DND-41 (cell line): ENCODE measurements at regions not wholly inside any gene's neighbourhood (a gene's known extent, or its start where the extent isn't known, plus 50 kb on each side); places are given as distances from the start of the nearest gene placed in this dataset.

Experiments used
- ATAC-seq: fragments of 200-7000 bp; cut with Tn5 transposase; 3 replicates; pipeline ENCODE4 v1.9.1; 2021; ENCODE audit warnings: low read depth; ENCODE audit not compliant: insufficient read depth
- DNase-seq: peaks from one replicate; pipeline ENCODE4 v3.0.0-alpha.2; 2020
- H2AFZ ChIP-seq: 2 replicates; pipeline ENCODE4 v1.6.0; 2012; ENCODE audit warnings: low read depth, low read length
- H3K27ac ChIP-seq: 2 replicates; pipeline ENCODE4 v1.5.1; 2012; ENCODE audit warnings: low read length, inconsistent platforms
- H3K27me3 ChIP-seq: fragments of 200-600 bp; sonication (generic); 2 replicates; pipeline ENCODE4 v1.6.0; 2012; ENCODE audit warnings: low read length, mild to moderate bottlenecking, inconsistent platforms; ENCODE audit not compliant: insufficient read depth, poor library complexity
- H3K36me3 ChIP-seq: 2 replicates; pipeline ENCODE4 v1.5.1; 2012; ENCODE audit warnings: low read length, inconsistent platforms; ENCODE audit not compliant: insufficient read depth
- H3K4me1 ChIP-seq: 2 replicates; pipeline ENCODE4 v1.5.1; 2012; ENCODE audit warnings: mild to moderate bottlenecking, low read length; ENCODE audit not compliant: insufficient read depth
- H3K4me2 ChIP-seq: 2 replicates; pipeline ENCODE4 v1.6.0; 2012; ENCODE audit warnings: mild to moderate bottlenecking, moderate library complexity, low read length, inconsistent platforms; ENCODE audit not compliant: insufficient read depth
- H3K4me3 ChIP-seq, 2 experiments: fragments of 200-600 bp in 1 of 2; shearing (Covaris generic) in 1 of 2; 2 replicates each; pipeline ENCODE4 v1.5.1; 2012 to 2016; ENCODE audit warnings: inconsistent platforms in 2 of 2, low read length in 2 of 2, mild to moderate bottlenecking in 2 of 2, low read depth in 1 of 2, moderate library complexity in 1 of 2
- H3K79me2 ChIP-seq: 2 replicates; pipeline ENCODE4 v1.6.0; 2012; ENCODE audit warnings: low read length, inconsistent platforms; ENCODE audit not compliant: insufficient read depth
- H3K9ac ChIP-seq: 2 replicates; pipeline ENCODE4 v1.6.0; 2012; ENCODE audit warnings: low read depth, mild to moderate bottlenecking, inconsistent platforms, low read length, moderate library complexity
- H3K9me3 ChIP-seq: 2 replicates; pipeline ENCODE4 v1.5.1; 2012; ENCODE audit warnings: low read length, moderate library complexity, mild to moderate bottlenecking, inconsistent platforms; ENCODE audit not compliant: insufficient read depth, severe bottlenecking
- H4K20me1 ChIP-seq: 2 replicates; pipeline ENCODE4 v1.6.0; 2012; ENCODE audit warnings: low read length; ENCODE audit not compliant: insufficient read depth
- EZH2 ChIP-seq: IDR thresholded peaks from 3 replicates; pipeline ENCODE4 v1.6.1; 2012; ENCODE audit warnings: borderline replicate concordance, low read depth, mild to moderate bottlenecking, moderate library complexity, low read length, inconsistent platforms; ENCODE audit not compliant: severe bottlenecking
- TF ChIP-seq, protein P1 (sequence below): IDR thresholded peaks from 2 replicates; pipeline ENCODE4 v1.5.1; 2012; ENCODE audit warnings: borderline replicate concordance, low read length, moderate library complexity, mild to moderate bottlenecking; ENCODE audit not compliant: poor library complexity, severe bottlenecking; ENCODE audit errors: extremely low read depth

DNA sequence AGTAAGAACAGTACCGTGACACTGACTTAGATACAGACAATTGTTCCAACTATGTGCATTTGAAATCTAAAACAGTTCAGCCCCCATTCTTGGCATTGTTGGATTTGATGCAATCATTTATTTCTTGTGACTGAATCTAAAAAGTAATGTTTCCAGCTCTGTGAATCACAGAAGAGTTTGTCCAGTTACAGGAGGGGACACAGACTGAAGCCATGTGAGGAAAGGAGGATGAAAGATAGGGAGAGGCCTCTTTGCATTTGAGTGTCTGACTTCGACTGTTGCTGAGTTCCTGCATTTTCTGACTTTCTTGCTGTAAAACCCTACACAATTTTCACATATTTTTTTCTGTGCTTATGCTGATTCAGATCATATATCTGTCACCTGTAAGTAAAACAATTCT, 179.3 kb upstream of the PCDH17 start:
- no peaks in the 10 kb centered on the region for H3K79me2 ChIP-seq
- no peak for DNase-seq
- no peak overlapping the region for H3K27ac ChIP-seq
- no peaks in the 10 kb centered on the region for H4K20me1 ChIP-seq
- H3K4me3 ChIP-seq: no peak overlapping the region
- TF ChIP-seq, protein P1, sequence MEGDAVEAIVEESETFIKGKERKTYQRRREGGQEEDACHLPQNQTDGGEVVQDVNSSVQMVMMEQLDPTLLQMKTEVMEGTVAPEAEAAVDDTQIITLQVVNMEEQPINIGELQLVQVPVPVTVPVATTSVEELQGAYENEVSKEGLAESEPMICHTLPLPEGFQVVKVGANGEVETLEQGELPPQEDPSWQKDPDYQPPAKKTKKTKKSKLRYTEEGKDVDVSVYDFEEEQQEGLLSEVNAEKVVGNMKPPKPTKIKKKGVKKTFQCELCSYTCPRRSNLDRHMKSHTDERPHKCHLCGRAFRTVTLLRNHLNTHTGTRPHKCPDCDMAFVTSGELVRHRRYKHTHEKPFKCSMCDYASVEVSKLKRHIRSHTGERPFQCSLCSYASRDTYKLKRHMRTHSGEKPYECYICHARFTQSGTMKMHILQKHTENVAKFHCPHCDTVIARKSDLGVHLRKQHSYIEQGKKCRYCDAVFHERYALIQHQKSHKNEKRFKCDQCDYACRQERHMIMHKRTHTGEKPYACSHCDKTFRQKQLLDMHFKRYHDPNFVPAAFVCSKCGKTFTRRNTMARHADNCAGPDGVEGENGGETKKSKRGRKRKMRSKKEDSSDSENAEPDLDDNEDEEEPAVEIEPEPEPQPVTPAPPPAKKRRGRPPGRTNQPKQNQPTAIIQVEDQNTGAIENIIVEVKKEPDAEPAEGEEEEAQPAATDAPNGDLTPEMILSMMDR: no peak
- no peak for TF ChIP-seq EZH2
- no peak overlapping the region for H3K4me2 ChIP-seq
- H3K9ac ChIP-seq: no peak overlapping the region
- no peaks in the 10 kb centered on the region for H3K36me3 ChIP-seq
- no peak for ATAC-seq
- H3K27me3 ChIP-seq: no peaks in the 10 kb centered on the region
- H3K4me1 ChIP-seq: no peaks in the 10 kb centered on the region
- no peak overlapping the region for H2AFZ ChIP-seq
- H3K9me3 ChIP-seq: no peaks in the 10 kb centered on the region

DNA sequence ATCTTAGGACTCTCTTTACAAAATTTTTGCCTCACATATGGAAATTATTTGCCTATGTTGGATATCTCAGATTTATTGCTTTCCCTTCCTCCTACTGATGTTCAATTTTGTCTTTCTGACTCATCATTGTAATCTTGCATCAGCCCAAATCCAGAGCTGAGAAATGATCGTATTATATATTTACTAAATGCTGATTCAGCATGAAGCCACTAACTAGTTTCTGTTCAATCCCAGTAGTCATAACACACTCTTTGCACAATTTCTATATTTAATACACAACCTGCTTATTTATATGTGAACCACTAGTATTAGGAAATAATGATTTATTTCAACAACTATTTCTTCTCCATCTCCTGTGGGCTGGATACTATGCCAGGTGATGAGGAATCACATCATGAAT, 161.1 kb upstream of the PCDH17 start:
- no peak for ATAC-seq
- Histone ChIP-seq H3K79me2 (no peaks in the 10 kb centered on the region), H3K36me3 (no peaks in the 10 kb centered on the region), H3K4me1 (no peaks in the 10 kb centered on the region), H3K4me2 (no peak overlapping the region), H3K4me3 (no peak overlapping the region), H3K9me3 (no peaks in the 10 kb centered on the region), H3K9ac (no peak overlapping the region), H3K27ac (no peak overlapping the region), H4K20me1 (no peaks in the 10 kb centered on the region), H3K27me3 (no peaks in the 10 kb centered on the region), H2AFZ (no peak overlapping the region)
- DNase-seq: no peak
- no peak for TF ChIP-seq EZH2
- TF ChIP-seq, protein P1: no peak

DNA sequence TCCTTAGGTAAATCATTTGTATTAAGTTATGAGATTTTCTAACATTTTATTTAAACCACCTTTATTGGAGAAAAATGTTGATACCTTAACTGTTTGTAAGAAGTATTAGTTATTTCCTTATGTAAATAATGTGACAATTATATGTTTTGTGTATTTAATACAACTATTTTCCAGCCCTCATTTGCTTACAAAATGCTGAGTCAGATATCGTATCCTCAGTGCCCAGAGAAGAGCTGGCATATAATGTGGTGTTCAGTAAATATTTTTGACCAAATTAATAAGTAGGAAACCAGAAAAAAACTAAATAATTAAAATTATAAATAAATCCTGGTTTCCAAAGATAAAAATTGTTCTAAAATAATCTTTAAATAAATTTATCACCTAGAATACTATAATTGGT, 140.2 kb upstream of the PCDH17 start:
- no peaks in the 10 kb centered on the region for H3K27me3 ChIP-seq
- no peak for DNase-seq
- no peak overlapping the region for H3K9ac ChIP-seq
- no peaks in the 10 kb centered on the region for H3K79me2 ChIP-seq
- no peaks in the 10 kb centered on the region for H4K20me1 ChIP-seq
- no peaks in the 10 kb centered on the region for H3K36me3 ChIP-seq
- H3K4me1 ChIP-seq: no peaks in the 10 kb centered on the region
- no peak overlapping the region for H2AFZ ChIP-seq
- H3K9me3 ChIP-seq: no peaks in the 10 kb centered on the region
- ATAC-seq: no peak
- H3K4me2 ChIP-seq: no peak overlapping the region
- no peak for TF ChIP-seq EZH2
- TF ChIP-seq, protein P1: no peak
- H3K27ac ChIP-seq: no peak overlapping the region
- H3K4me3 ChIP-seq: no peak overlapping the region
